CD4-positive, alpha-beta T cell (primary cell): ENCODE measurements at regions not wholly inside any gene's neighbourhood (a gene's known extent, or its start where the extent isn't known, plus 50 kb on each side); places are given as distances from the start of the nearest gene placed in this dataset.

ENCODE experiments used
- ATAC-seq: fragments of 200-7000 bp; cut with Tn5 transposase; one replicate; pipeline ENCODE4 v1.10.0; 2022; ENCODE audit warnings: mild to moderate bottlenecking; ENCODE audit not compliant: poor library complexity
- CTCF ChIA-PET: fragments of 350-600 bp; sonication (Branson Sonifier 250); formaldehyde crosslinking; loops from one replicate; lab custom pipeline; 2021; ENCODE audit warnings: antibody characterized with exemption, inconsistent platforms; lab: Charles Lee
- POLR2A ChIA-PET: fragments of 350-600 bp; sonication (Branson Sonifier 250); formaldehyde crosslinking; loops from one replicate; lab custom pipeline; 2021; ENCODE audit warnings: antibody characterized with exemption, inconsistent platforms; lab: Charles Lee
- DNase-seq, 14 experiments: peaks; one replicate each; pipeline ENCODE4 v3.0.0-alpha.2; 2013 to 2020; ENCODE audit warnings: mixed read lengths in 2 of 14
- H3K27ac ChIP-seq, 2 donors: one replicate each; pipeline versions ENCODE4 v1.5.1 to v1.7.0; 2013; ENCODE audit warnings: low read length in 2 of 2, low read depth in 1 of 2, mild to moderate bottlenecking in 1 of 2
- H3K27me3 ChIP-seq, 2 experiments: 1 replicate in 1 of 2; 2 replicates in 1 of 2; pipeline versions ENCODE4 v1.6.1 to v1.7.0; 2013; ENCODE audit warnings: low read length in 2 of 2, control low read depth in 1 of 2, mild to moderate bottlenecking in 1 of 2, moderate library complexity in 1 of 2; ENCODE audit not compliant: insufficient read depth in 2 of 2, control insufficient read depth in 1 of 2
- H3K36me3 ChIP-seq: one replicate; pipeline ENCODE4 v1.6.1; 2013; ENCODE audit warnings: low read length, control low read depth; ENCODE audit not compliant: insufficient read depth
- H3K4me1 ChIP-seq: one replicate; pipeline ENCODE4 v1.6.1; 2013; ENCODE audit warnings: low read length, control low read depth; ENCODE audit not compliant: insufficient read depth
- H3K4me3 ChIP-seq: one replicate; pipeline ENCODE4 v1.5.1; 2013; ENCODE audit warnings: mild to moderate bottlenecking, low read length, moderate library complexity
- H3K9me3 ChIP-seq, 2 experiments: 1 replicate in 1 of 2; 2 replicates in 1 of 2; pipeline versions ENCODE4 v1.6.1 to v1.7.0; 2013; ENCODE audit warnings: low read length in 2 of 2, mild to moderate bottlenecking in 2 of 2, control low read depth in 1 of 2, moderate library complexity in 1 of 2; ENCODE audit not compliant: control insufficient read depth in 1 of 2, insufficient read depth in 1 of 2
- H3K27ac Mint-ChIP-seq: one replicate; pipeline ENCODE4 v1.8.0; 2020; ENCODE audit warnings: mixed read lengths
- H3K27me3 Mint-ChIP-seq: one replicate; pipeline ENCODE4 v1.8.0; 2021; ENCODE audit warnings: mixed read lengths
- H3K36me3 Mint-ChIP-seq: one replicate; pipeline ENCODE4 v1.8.0; 2021; ENCODE audit warnings: low read depth, mixed read lengths
- H3K4me1 Mint-ChIP-seq: one replicate; pipeline ENCODE4 v1.8.0; 2021; ENCODE audit warnings: low read depth, mixed read lengths
- H3K4me3 Mint-ChIP-seq: one replicate; pipeline ENCODE4 v1.8.0; 2020; ENCODE audit warnings: mild to moderate bottlenecking, mixed read lengths
- H3K9me3 Mint-ChIP-seq: one replicate; pipeline ENCODE4 v1.8.0; 2020; ENCODE audit warnings: mixed read lengths
- intact Hi-C, 2 experiments: fragments of 100-400 bp; cut with DNase I in 1 of 2; cut with micrococcal nuclease in 1 of 2; formaldehyde crosslinking; loops; one replicate each; pipeline versions ENCODE4 v1.15.1 to v1.9.0; 2023 to 2025; cut with DNase I, micrococcal nuclease
- TF ChIP-seq, protein P1 (sequence below): fragments of 200-600 bp; IDR thresholded peaks from one replicate; pipeline ENCODE4 v1.8.0; 2022; ENCODE audit warnings: antibody characterized with exemption, mild to moderate bottlenecking

DNA sequence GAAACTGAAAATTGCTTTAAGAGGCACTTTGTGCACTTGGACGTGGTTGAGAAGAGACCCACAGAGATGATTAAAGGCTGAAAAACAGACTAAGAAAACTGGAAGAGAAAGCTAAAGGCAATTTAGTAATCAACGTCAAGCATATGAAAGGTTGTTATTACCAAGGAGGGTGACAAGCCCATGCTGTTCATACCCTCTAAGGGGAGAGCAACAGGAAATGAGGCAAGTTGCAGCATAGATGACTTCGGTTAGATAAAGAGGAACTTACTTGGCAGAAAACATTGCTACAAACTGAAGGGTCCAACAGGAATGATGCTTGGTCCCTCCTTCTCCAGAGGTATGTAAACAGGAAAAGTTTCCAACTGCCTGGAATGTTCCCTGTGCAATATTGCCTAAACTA, 107.8 kb downstream of the DUSP6 start:
- ChIA-PET CTCF (interaction anchor here (1.3 to 1.6 kb wide), 2 partner anchors 13 to 19 kb away, joined by 4 read pairs; no protein-coding TSS in a partner anchor), POLR2A (interaction anchor here (0.6 to 2.9 kb wide), 14 partner anchors 9 to 465 kb away, joined by 3 to 31 read pairs (median 4); partner anchors contain the start of gene DUSP6)
- intact Hi-C loops = loop anchor here in 1 of 2 experiments (2.0 to 10.0 kb wide), 2 partner anchors 108 to 220 kb away; partner anchors contain the start of gene DUSP6
- Histone ChIP-seq H3K4me1 (peaks cover 22% of the 10 kb centered on the region), H3K9me3 (no peaks in the 10 kb centered on the region), H3K36me3 (no peaks in the 10 kb centered on the region), H3K4me3 (no peak overlapping the region), H3K27me3 (no peaks in the 10 kb centered on the region), H3K27ac (no peak overlapping the region)
- peak overlapping the region; percentile 74 for H3K27ac Mint-ChIP-seq
- peak; percentile 59 for ATAC-seq
- H3K9me3 Mint-ChIP-seq = no peaks in the 10 kb centered on the region
- no peaks in the 10 kb centered on the region for H3K36me3 Mint-ChIP-seq
- peak in 4 of 14 experiments; percentile 12 to 57 (median 44) for DNase-seq
- no peaks in the 10 kb centered on the region for H3K27me3 Mint-ChIP-seq
- H3K4me3 Mint-ChIP-seq = peak overlapping the region; percentile 4
- TF ChIP-seq, protein P1, sequence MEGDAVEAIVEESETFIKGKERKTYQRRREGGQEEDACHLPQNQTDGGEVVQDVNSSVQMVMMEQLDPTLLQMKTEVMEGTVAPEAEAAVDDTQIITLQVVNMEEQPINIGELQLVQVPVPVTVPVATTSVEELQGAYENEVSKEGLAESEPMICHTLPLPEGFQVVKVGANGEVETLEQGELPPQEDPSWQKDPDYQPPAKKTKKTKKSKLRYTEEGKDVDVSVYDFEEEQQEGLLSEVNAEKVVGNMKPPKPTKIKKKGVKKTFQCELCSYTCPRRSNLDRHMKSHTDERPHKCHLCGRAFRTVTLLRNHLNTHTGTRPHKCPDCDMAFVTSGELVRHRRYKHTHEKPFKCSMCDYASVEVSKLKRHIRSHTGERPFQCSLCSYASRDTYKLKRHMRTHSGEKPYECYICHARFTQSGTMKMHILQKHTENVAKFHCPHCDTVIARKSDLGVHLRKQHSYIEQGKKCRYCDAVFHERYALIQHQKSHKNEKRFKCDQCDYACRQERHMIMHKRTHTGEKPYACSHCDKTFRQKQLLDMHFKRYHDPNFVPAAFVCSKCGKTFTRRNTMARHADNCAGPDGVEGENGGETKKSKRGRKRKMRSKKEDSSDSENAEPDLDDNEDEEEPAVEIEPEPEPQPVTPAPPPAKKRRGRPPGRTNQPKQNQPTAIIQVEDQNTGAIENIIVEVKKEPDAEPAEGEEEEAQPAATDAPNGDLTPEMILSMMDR = no peak
- peaks cover 46% of the 10 kb centered on the region for H3K4me1 Mint-ChIP-seq

DNA sequence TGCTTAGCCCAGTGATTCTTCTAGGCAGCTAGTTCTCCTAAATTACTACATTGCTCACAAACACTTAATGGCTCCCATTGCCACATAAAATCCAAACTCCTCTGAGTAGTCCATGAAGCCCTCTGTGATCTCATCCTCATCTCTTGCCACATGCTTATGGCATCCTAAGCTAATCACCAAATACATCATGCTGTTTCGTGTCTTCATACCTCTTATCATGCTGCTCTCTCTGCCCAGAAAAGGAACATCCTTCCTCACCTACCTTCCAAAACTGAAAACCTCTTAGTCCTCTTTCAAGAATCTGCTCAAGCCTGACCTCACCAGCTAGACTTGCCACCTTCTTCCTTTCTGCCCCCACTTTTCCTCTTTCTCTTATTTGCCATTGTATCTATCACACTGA, 108.5 kb downstream of the DUSP6 start:
- no peak overlapping the region for H3K4me3 Mint-ChIP-seq
- TF ChIP-seq, protein P1 = no peak
- no peaks in the 10 kb centered on the region for H3K9me3 Mint-ChIP-seq
- no peaks in the 10 kb centered on the region for H3K27me3 Mint-ChIP-seq
- Histone ChIP-seq H3K4me3 (no peak overlapping the region), H3K9me3 (no peaks in the 10 kb centered on the region), H3K27me3 (no peaks in the 10 kb centered on the region), H3K27ac (no peak overlapping the region), H3K36me3 (no peaks in the 10 kb centered on the region), H3K4me1 (peaks cover 24% of the 10 kb centered on the region)
- POLR2A ChIA-PET = interaction anchor here (0.6 to 2.9 kb wide), 5 partner anchors 8 to 109 kb away, joined by 3 to 31 read pairs (median 16); partner anchors contain the start of gene DUSP6
- DNase-seq = peak in 2 of 14 experiments; percentile 19 to 33
- peaks cover 54% of the 10 kb centered on the region for H3K4me1 Mint-ChIP-seq
- no peaks in the 10 kb centered on the region for H3K36me3 Mint-ChIP-seq
- H3K27ac Mint-ChIP-seq = peak overlapping the region; percentile 74
- intact Hi-C loops = loop anchor here in 1 of 2 experiments (2.0 to 10.0 kb wide), 2 partner anchors 109 to 221 kb away; partner anchors contain the start of gene DUSP6
- CTCF ChIA-PET = interaction anchor here (1.0 kb wide), 1 partner anchor 12 kb away, joined by 3 read pairs; no protein-coding TSS in a partner anchor
- ATAC-seq = no peak

DNA sequence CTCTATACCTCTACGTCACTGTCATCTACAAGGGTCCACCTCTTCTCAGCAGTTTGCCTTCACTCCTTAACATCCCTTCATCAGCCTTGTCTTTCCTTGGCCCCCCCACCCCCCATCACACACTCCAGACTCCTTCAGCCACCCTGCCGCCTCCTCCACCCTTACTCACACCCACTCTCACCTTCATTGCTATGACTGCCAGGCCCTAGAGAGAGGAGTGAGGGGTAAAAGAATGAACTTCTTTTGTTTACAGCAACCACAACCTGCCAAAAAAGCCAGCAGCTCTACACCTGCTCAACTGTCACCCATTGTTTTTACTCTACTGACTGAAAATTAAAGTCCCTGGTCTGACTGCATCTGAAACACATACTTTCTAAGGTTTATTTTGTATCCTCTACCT, 112.8 kb downstream of the DUSP6 start:
- Histone ChIP-seq H3K27ac (no peak overlapping the region), H3K4me3 (no peak overlapping the region), H3K36me3 (no peaks in the 10 kb centered on the region), H3K27me3 (no peaks in the 10 kb centered on the region), H3K4me1 (peaks cover 38% of the 10 kb centered on the region), H3K9me3 (no peaks in the 10 kb centered on the region)
- no peaks in the 10 kb centered on the region for H3K36me3 Mint-ChIP-seq
- H3K4me1 Mint-ChIP-seq = peaks cover 77% of the 10 kb centered on the region
- POLR2A ChIA-PET = no interaction called here
- ATAC-seq (no peak), DNase-seq (no peak)
- intact Hi-C loops = loop anchor here in 1 of 2 experiments (5.0 kb wide), 1 partner anchor 118 kb away; no protein-coding TSS in a partner anchor
- CTCF ChIA-PET = no interaction called here
- TF ChIP-seq, protein P1 = no peak
- H3K27me3 Mint-ChIP-seq = no peaks in the 10 kb centered on the region
- no peak overlapping the region for H3K27ac Mint-ChIP-seq
- no peak overlapping the region for H3K4me3 Mint-ChIP-seq
- no peaks in the 10 kb centered on the region for H3K9me3 Mint-ChIP-seq
